Head of caudate nucleus (tissue), 42 donors: ENCODE measurements at regions not wholly inside any gene's neighbourhood (a gene's known extent, or its start where the extent isn't known, plus 50 kb on each side); places are given as distances from the start of the nearest gene placed in this dataset.
A peak's percentile ranks its signal among the peaks of the same experiment; 100 is the strongest.

Source experiments
- DNase-seq, 42 donors: peaks; one replicate each; pipeline versions ENCODE4 v3.0.0 to v3.0.0-alpha.2; 2020 to 2021; ENCODE audit warnings: mixed read lengths in 7 of 42
- intact Hi-C: fragments of 100-400 bp; cut with DNase I; formaldehyde crosslinking; loops from one replicate; pipeline ENCODE4 v1.15.0; 2022

GRCh38 chr12:108053512-108053911 is 75.6 kb upstream of the WSCD2 start:
- peak in 4 of 42 donors; percentile 7 to 48 (median 14) for DNase-seq
- intact Hi-C loops: no loop called here

DNA sequence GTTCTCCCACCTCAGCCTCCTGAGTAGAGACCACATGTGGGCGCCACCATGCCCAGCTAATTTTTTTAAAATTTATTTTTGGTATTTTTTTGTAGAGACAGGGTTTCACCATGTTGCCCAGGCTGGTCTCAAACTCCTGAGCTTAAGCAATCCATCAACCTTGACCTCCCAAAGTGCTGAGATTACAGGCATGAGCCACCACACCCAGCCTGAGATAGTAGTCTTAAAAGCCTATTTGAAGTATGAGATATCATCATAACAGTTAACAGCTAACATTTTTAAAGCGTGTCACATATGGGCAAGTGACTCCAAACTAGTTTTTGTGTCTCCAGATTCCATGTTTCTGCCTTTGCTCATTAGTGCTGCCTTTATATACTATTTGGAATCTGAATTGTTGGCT is 74.6 kb upstream of the WSCD2 start:
- DNase-seq: no peak
- intact Hi-C loops: no loop called here

DNA sequence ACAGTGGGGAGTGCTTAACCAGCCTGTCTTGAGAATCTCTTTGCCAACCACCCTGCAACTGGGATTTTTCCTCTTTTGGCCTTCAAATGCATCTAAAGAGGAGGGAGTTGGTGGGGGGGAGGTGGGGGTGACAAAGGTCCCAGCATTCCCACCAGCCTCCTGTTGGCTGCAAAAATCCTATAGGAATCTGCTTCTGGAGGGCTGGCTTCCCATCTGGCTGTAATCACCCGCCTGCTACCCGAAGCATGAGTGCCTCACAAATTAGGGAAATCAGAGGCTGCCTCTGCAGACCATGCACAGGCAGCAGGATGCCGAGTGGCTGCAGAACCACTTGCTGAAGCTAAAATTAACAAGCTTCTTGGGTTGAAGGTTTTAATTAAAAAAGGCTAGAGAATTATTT is 73.9 kb upstream of the WSCD2 start:
- no peak for DNase-seq
- intact Hi-C loops: no loop called here

GRCh38 chr12:108060067-108060466 is 69.0 kb upstream of the WSCD2 start:
- DNase-seq: no peak
- intact Hi-C loops: no loop called here

DNA sequence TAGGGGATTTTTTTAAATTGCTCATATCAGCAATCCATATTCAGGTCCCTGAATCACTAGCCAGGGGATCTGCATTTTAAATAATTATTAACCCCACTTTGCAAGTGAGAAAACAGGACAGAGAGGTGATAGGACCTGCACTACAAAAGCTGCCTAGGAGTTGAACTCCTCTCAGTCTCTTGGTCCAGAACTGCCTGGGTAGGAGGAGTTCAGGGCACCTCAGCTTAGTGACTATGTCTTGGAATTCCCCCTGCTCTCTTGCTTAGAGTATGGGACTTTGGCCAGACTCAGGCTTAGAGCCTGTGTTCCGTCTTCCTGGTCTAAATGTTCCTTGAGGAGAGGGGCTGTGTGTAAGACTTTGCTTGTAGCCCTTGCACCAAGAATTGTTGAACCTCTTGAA is 68.2 kb upstream of the WSCD2 start:
- intact Hi-C loops: no loop called here
- DNase-seq: no peak

- peak in 2 of 42 donors; percentile 9 to 13 for DNase-seq
- intact Hi-C loops: no loop called here
These were observed 65.9 kb upstream of the WSCD2 start for GRCh38 chr12:108063192-108063591.

DNA sequence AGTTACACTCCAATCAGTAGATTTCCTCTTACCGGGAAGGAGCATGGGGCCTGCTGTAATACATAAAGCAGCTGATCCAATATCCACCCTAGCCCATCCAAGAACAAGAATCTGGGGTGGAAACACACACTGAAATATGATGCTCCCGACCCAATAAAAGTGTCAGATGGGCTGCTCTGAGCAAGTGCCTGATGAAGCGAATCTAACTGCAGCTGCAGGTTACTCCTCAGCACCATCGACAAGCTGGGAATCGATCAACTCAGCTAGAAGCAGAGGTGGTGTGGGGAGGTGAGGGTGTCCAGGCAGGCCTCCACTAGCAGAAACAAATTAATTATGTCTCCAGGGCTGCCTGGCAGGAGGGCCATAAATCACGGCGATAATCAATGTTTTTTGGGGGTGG is 64.0 kb upstream of the WSCD2 start:
- intact Hi-C loops: no loop called here
- no peak for DNase-seq

- intact Hi-C loops: no loop called here
- no peak for DNase-seq
These were observed 62.2 kb upstream of the WSCD2 start for GRCh38 chr12:108066583-108067577.

DNA sequence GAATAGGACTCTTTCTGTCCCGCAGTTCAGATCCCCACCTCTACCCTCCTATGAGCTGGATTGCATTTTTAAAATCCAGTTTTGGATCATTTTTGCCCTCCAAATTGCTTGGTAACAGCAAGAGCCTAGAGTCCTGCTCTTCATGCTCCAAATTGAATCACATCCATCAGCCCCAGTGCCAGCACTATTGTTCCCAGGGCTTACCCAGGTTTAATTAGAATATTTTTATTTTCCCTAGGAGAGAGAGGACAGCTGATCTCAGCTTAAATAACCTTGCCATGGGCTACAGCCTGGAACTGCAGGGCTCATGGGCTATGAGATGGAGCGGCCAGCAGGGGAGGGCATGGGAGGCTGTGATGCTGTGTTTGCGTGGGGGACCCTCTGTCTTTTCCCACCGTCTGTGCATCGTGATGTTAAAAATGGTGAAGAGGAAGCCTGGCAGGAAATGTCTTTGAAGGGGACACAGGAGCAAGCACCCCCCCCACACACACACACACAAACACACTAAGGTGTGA is 59.4 kb upstream of the WSCD2 start:
- intact Hi-C loops: no loop called here
- DNase-seq: no peak

GRCh38 chr12:108075561-108075960 is 53.5 kb upstream of the WSCD2 start:
- DNase-seq: no peak
- intact Hi-C loops: no loop called here

DNA sequence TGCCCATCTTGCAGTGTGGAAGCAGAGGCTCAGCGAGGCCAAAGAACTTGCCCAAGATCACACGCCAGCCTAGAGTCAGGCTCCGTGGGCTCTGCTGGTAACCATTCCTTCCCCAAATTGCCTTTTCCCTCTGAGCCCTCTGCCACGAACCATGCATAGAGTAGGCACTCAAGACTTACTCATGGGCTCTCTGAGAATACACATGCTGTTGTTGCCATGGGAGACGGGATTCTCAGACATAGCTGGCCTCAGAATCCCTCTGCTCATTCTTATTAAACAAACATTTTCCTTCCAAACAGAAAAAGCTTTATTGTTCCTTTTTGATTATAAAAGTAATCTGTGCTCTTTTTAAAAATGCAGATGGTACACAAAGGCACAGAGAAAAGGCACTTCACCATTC is 52.5 kb upstream of the WSCD2 start:
- intact Hi-C loops: no loop called here
- DNase-seq: no peak

DNA sequence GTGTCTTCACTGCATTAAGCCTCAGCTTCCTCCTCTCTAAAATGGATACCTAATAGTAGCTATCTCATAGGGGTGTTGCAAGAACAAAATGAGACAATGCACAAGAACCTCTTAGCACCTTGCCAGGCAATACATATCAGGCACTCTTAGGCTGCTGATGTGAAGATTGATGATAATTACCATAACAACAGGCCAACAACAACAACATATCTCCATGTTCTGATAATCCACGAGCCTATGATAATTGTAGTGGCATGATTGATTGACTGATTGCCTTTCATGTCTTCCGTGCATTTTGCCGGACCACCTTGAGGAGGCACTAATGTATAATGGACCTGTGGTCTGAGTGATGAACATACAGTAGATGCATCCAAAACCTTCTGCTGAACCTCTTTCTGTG is 50.7 kb upstream of the WSCD2 start:
- intact Hi-C loops: no loop called here

More for the DNA sequence above, 50.7 kb upstream of the WSCD2 start:
- DNase-seq: no peak
